Glutamatergic neuron (in vitro differentiated cells): ENCODE measurements at regions not wholly inside any gene's neighbourhood (a gene's known extent, or its start where the extent isn't known, plus 50 kb on each side); places are given as distances from the start of the nearest gene placed in this dataset.

Source experiments
- DNase-seq: peaks from one replicate; pipeline ENCODE4 v3.0.0; 2022
- H3K27ac Mint-ChIP-seq: one replicate; pipeline ENCODE4 v1.8.0; 2020; ENCODE audit warnings: mild to moderate bottlenecking, mixed read lengths, inconsistent platforms; ENCODE audit not compliant: unreplicated experiment
- H3K27me3 Mint-ChIP-seq: one replicate; pipeline ENCODE4 v1.8.0; 2020; ENCODE audit warnings: mild to moderate bottlenecking, moderate library complexity, mixed read lengths, inconsistent platforms; ENCODE audit not compliant: unreplicated experiment
- H3K36me3 Mint-ChIP-seq: one replicate; pipeline ENCODE4 v1.8.0; 2020; ENCODE audit warnings: mild to moderate bottlenecking, mixed read lengths, inconsistent platforms; ENCODE audit not compliant: unreplicated experiment
- H3K4me1 Mint-ChIP-seq: one replicate; pipeline ENCODE4 v1.8.0; 2020; ENCODE audit warnings: mild to moderate bottlenecking, low read depth, mixed read lengths, inconsistent platforms; ENCODE audit not compliant: unreplicated experiment
- H3K4me3 Mint-ChIP-seq: one replicate; pipeline ENCODE4 v1.8.0; 2020; ENCODE audit warnings: mild to moderate bottlenecking, mixed read lengths, inconsistent platforms; ENCODE audit not compliant: unreplicated experiment
- H3K9me3 Mint-ChIP-seq: one replicate; pipeline ENCODE4 v1.8.0; 2020; ENCODE audit warnings: mild to moderate bottlenecking, moderate library complexity, mixed read lengths, inconsistent platforms; ENCODE audit not compliant: unreplicated experiment
- CTCF ChIP-seq: fragments of 200-600 bp; sonication (generic); IDR thresholded peaks from one replicate; pipeline ENCODE4 v1.5.0; 2021; ENCODE audit not compliant: partially characterized antibody, unreplicated experiment

- H3K27ac Mint-ChIP-seq: no peak overlapping the region
- H3K4me3 Mint-ChIP-seq: no peak overlapping the region
- H3K27me3 Mint-ChIP-seq: no peaks in the 10 kb centered on the region
- no peaks in the 10 kb centered on the region for H3K36me3 Mint-ChIP-seq
- TF ChIP-seq CTCF: no peak
- no peak for DNase-seq
- no peaks in the 10 kb centered on the region for H3K9me3 Mint-ChIP-seq
- H3K4me1 Mint-ChIP-seq: no peaks in the 10 kb centered on the region
Observed at GRCh38 chr15:30030345-30030744, 52.4 kb upstream of the GOLGA8J start.

GRCh38 chr15:30023798-30024295, 58.9 kb upstream of the GOLGA8J start:
- no peak overlapping the region for H3K27ac Mint-ChIP-seq
- DNase-seq: no peak
- no peaks in the 10 kb centered on the region for H3K27me3 Mint-ChIP-seq
- H3K36me3 Mint-ChIP-seq: no peaks in the 10 kb centered on the region
- no peaks in the 10 kb centered on the region for H3K9me3 Mint-ChIP-seq
- no peak overlapping the region for H3K4me3 Mint-ChIP-seq
- H3K4me1 Mint-ChIP-seq: no peaks in the 10 kb centered on the region
- no peak for TF ChIP-seq CTCF

GRCh38 chr15:30010746-30011145, 72.0 kb upstream of the GOLGA8J start:
- H3K36me3 Mint-ChIP-seq: no peaks in the 10 kb centered on the region
- H3K4me1 Mint-ChIP-seq: no peaks in the 10 kb centered on the region
- H3K27ac Mint-ChIP-seq: no peak overlapping the region
- peaks cover 3% of the 10 kb centered on the region for H3K9me3 Mint-ChIP-seq
- DNase-seq: no peak
- no peak overlapping the region for H3K4me3 Mint-ChIP-seq
- no peak for TF ChIP-seq CTCF
- peaks cover 2% of the 10 kb centered on the region for H3K27me3 Mint-ChIP-seq

GRCh38 chr15:30008156-30008555, 74.6 kb upstream of the GOLGA8J start:
- no peak for TF ChIP-seq CTCF
- Mint-ChIP-seq H3K27ac (no peak overlapping the region), H3K9me3 (peaks cover 6% of the 10 kb centered on the region), H3K27me3 (peaks cover 2% of the 10 kb centered on the region), H3K4me3 (no peak overlapping the region), H3K36me3 (no peaks in the 10 kb centered on the region), H3K4me1 (no peaks in the 10 kb centered on the region)
- no peak for DNase-seq

- Mint-ChIP-seq H3K4me3 (no peak overlapping the region), H3K4me1 (no peaks in the 10 kb centered on the region), H3K27ac (no peak overlapping the region), H3K36me3 (no peaks in the 10 kb centered on the region), H3K9me3 (peaks cover 3% of the 10 kb centered on the region), H3K27me3 (peaks cover 2% of the 10 kb centered on the region)
- no peak for DNase-seq
- TF ChIP-seq CTCF: no peak
Observed at GRCh38 chr15:30001602-30002001, 81.2 kb upstream of the GOLGA8J start.
